Vagina (tissue), 2 donors: ENCODE measurements at regions not wholly inside any gene's neighbourhood (a gene's known extent, or its start where the extent isn't known, plus 50 kb on each side); places are given as distances from the start of the nearest gene placed in this dataset.

Experiments
- POLR2AphosphoS5 ChIP-seq, 2 donors: sonication (generic); formaldehyde crosslinking; IDR thresholded peaks; one replicate each; pipeline ENCODE4 v1.9.0; 2017; ENCODE audit warnings: antibody characterized with exemption in 2 of 2, mild to moderate bottlenecking in 2 of 2, low read depth in 1 of 2; ENCODE audit not compliant: insufficient read depth in 1 of 2
- TF ChIP-seq, protein P1 (sequence below), 3 experiments: fragments of 450-650 bp in 2 of 3; fragments of 200-600 bp in 1 of 3; sonication (generic) in 1 of 3; IDR thresholded peaks; one replicate each; pipeline ENCODE4 v1.5.1; 2017 to 2019; ENCODE audit warnings: antibody characterized with exemption in 3 of 3, mild to moderate bottlenecking in 2 of 3, moderate library complexity in 2 of 3

GRCh38 chr9:14400658-14400995 is 86.7 kb upstream of the NFIB start:
- TF ChIP-seq POLR2AphosphoS5 (IDR thresholded peaks at IDR 0.05; ENCODE audit: insufficient read depth in 1 of 2, low read depth in 1 of 2), result no peak
- TF ChIP-seq, protein P1, sequence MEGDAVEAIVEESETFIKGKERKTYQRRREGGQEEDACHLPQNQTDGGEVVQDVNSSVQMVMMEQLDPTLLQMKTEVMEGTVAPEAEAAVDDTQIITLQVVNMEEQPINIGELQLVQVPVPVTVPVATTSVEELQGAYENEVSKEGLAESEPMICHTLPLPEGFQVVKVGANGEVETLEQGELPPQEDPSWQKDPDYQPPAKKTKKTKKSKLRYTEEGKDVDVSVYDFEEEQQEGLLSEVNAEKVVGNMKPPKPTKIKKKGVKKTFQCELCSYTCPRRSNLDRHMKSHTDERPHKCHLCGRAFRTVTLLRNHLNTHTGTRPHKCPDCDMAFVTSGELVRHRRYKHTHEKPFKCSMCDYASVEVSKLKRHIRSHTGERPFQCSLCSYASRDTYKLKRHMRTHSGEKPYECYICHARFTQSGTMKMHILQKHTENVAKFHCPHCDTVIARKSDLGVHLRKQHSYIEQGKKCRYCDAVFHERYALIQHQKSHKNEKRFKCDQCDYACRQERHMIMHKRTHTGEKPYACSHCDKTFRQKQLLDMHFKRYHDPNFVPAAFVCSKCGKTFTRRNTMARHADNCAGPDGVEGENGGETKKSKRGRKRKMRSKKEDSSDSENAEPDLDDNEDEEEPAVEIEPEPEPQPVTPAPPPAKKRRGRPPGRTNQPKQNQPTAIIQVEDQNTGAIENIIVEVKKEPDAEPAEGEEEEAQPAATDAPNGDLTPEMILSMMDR (IDR thresholded peaks at IDR 0.05), result peak in 2 of 3 experiments; percentile 31 to 35
